ENCODE measurements at regions not wholly inside any gene's neighbourhood (a gene's known extent, or its start where the extent isn't known, plus 50 kb on each side); places are given as distances from the start of the nearest gene placed in this dataset.

- TF ChIP-seq TAF1 (IDR thresholded peaks at IDR 0.05; ENCODE audit: borderline replicate concordance, insufficient read depth, low read length) (no peak), REST (IDR thresholded peaks at IDR 0.05; ENCODE audit: insufficient read depth in 1 of 2, low read depth in 2 of 2, low read length in 2 of 2) (no peak), POLR2AphosphoS5 (IDR thresholded peaks at IDR 0.05; ENCODE audit: low read depth, low read length) (no peak), SIN3A (IDR thresholded peaks at IDR 0.05; ENCODE audit: borderline replicate concordance, insufficient read depth, low read length) (no peak), FOXP2 (optimal IDR thresholded peaks at IDR 0.05; ENCODE audit: borderline replicate concordance, extremely low read depth, extremely low read length, insufficient read depth) (no peak)
These were observed 287.3 kb downstream of the RPS24 start for GRCh38 chr10:78321000-78321399.

- TF ChIP-seq TAF1 (IDR thresholded peaks at IDR 0.05; ENCODE audit: borderline replicate concordance, insufficient read depth, low read length) = no peak
- TF ChIP-seq REST (IDR thresholded peaks at IDR 0.05; ENCODE audit: insufficient read depth in 1 of 2, low read depth in 2 of 2, low read length in 2 of 2) = no peak
- no peak for TF ChIP-seq SIN3A (IDR thresholded peaks at IDR 0.05; ENCODE audit: borderline replicate concordance, insufficient read depth, low read length)
- TF ChIP-seq POLR2AphosphoS5 (IDR thresholded peaks at IDR 0.05; ENCODE audit: low read depth, low read length) = no peak
These were observed 287.8 kb downstream of the RPS24 start for GRCh38 chr10:78321500-78321899.

- TF ChIP-seq POLR2AphosphoS5 (IDR thresholded peaks at IDR 0.05; ENCODE audit: low read depth, low read length) (no peak), TAF1 (IDR thresholded peaks at IDR 0.05; ENCODE audit: borderline replicate concordance, insufficient read depth, low read length) (no peak), FOXP2 (optimal IDR thresholded peaks at IDR 0.05; ENCODE audit: borderline replicate concordance, extremely low read depth, extremely low read length, insufficient read depth) (no peak), SIN3A (IDR thresholded peaks at IDR 0.05; ENCODE audit: borderline replicate concordance, insufficient read depth, low read length) (no peak), REST (IDR thresholded peaks at IDR 0.05; ENCODE audit: insufficient read depth in 1 of 2, low read depth in 2 of 2, low read length in 2 of 2) (no peak)
These were observed 292.7 kb downstream of the RPS24 start for GRCh38 chr10:78326372-78326771.

GRCh38 chr10:78327778-78328591, 294.3 kb downstream of the RPS24 start:
- TF ChIP-seq REST (IDR thresholded peaks at IDR 0.05; ENCODE audit: insufficient read depth in 1 of 2, low read depth in 2 of 2, low read length in 2 of 2) (no peak), SIN3A (IDR thresholded peaks at IDR 0.05; ENCODE audit: borderline replicate concordance, insufficient read depth, low read length) (no peak), POLR2AphosphoS5 (IDR thresholded peaks at IDR 0.05; ENCODE audit: low read depth, low read length) (no peak), TAF1 (IDR thresholded peaks at IDR 0.05; ENCODE audit: borderline replicate concordance, insufficient read depth, low read length) (no peak), FOXP2 (optimal IDR thresholded peaks at IDR 0.05; ENCODE audit: borderline replicate concordance, extremely low read depth, extremely low read length, insufficient read depth) (no peak)
